HCT116 (cell line): ENCODE measurements at regions not wholly inside any gene's neighbourhood (a gene's known extent, or its start where the extent isn't known, plus 50 kb on each side); places are given as distances from the start of the nearest gene placed in this dataset.

Source experiments
- ATAC-seq: fragments of 200-7000 bp; cut with Tn5 transposase; 2 replicates; pipeline ENCODE4 v1.9.1; 2020; ENCODE audit warnings: mild to moderate bottlenecking, moderate library complexity
- BruUV-seq: library from RNA; stranded (reverse); fragments of 400-500 nt; replicated peaks from 2 replicates; lab custom pipeline; 2021; lab: Mats Ljungman, UMichigan
- CTCF ChIA-PET: fragments of 300-600 bp; sonication (Branson Sonifier 250); formaldehyde crosslinking; loops from one replicate; lab custom pipeline; 2021; ENCODE audit warnings: antibody characterized with exemption; lab: Charles Lee
- POLR2A ChIA-PET: fragments of 300-600, 350-600 bp; sonication (Branson Sonifier 250); formaldehyde crosslinking; loops from one replicate; lab custom pipeline; 2021; ENCODE audit warnings: antibody characterized with exemption; lab: Charles Lee
- RAD21 ChIA-PET, 2 experiments: fragments of 300-600 bp; sonication (Branson Sonifier 250); formaldehyde crosslinking; loops; one replicate each; lab custom pipeline; 2023; ENCODE audit warnings: low total read pairs in 2 of 2; ENCODE audit not compliant: uncharacterized antibody in 2 of 2, unreplicated experiment in 2 of 2, low non-redundant PET in 1 of 2; lab: Charles Lee
- DNase-seq: peaks from one replicate; pipeline ENCODE4 v3.0.0-alpha.2; 2010; ENCODE audit warnings: low read depth, low spot score
- H2AFZ ChIP-seq: fragments of 200-600 bp; shearing (Covaris generic), sonication (generic); 2 replicates; pipeline ENCODE4 v1.6.1; 2017; ENCODE audit warnings: low read depth, mixed run types, mixed read lengths, antibody characterized with exemption, low read length; ENCODE audit not compliant: poor library complexity, severe bottlenecking
- H3K27ac ChIP-seq: 2 replicates; pipeline ENCODE4 v1.5.1; 2012; ENCODE audit warnings: low read depth, low read length
- H3K27me3 ChIP-seq: fragments of 200-600 bp; sonication (generic); 2 replicates; pipeline ENCODE4 v1.6.1; 2016; ENCODE audit warnings: mixed run types, low read length, mixed read lengths; ENCODE audit not compliant: insufficient read depth
- H3K36me3 ChIP-seq, 2 experiments: fragments of 200-500 bp in 1 of 2; fragments of 200-600 bp in 1 of 2; sonication (Bioruptor generic) in 1 of 2; sonication (generic) in 1 of 2; 2 replicates each; pipeline versions ENCODE4 v1.5.1 to v1.6.1; 2014 to 2016; ENCODE audit warnings: low read length in 2 of 2, inconsistent platforms in 1 of 2, mixed read lengths in 1 of 2, mixed run types in 1 of 2; ENCODE audit not compliant: insufficient read depth in 2 of 2, control insufficient read depth in 1 of 2
- H3K4me1 ChIP-seq, 2 experiments: fragments of 200-600 bp in 1 of 2; sonication (generic) in 1 of 2; 2 replicates each; pipeline versions ENCODE4 v1.5.1 to v1.6.1; 2012 to 2017; ENCODE audit warnings: low read length in 2 of 2, inconsistent platforms in 1 of 2, mild to moderate bottlenecking in 1 of 2, mixed read lengths in 1 of 2, mixed run types in 1 of 2, moderate library complexity in 1 of 2; ENCODE audit not compliant: insufficient read depth in 2 of 2, control insufficient read depth in 1 of 2
- H3K4me2 ChIP-seq: fragments of 200-600 bp; sonication (generic); 2 replicates; pipeline ENCODE4 v1.6.1; 2017; ENCODE audit warnings: mixed run types, low read length, mixed read lengths
- H3K4me3 ChIP-seq, 2 experiments: fragments of 200-600 bp in 1 of 2; sonication (generic) in 1 of 2; replicated peaks in 1 of 2; 2 replicates each; pipeline ENCODE4 v1.5.1; 2011 to 2016; ENCODE audit warnings: low read length in 2 of 2, control low read depth in 1 of 2, low read depth in 1 of 2, mild to moderate bottlenecking in 1 of 2, mixed read lengths in 1 of 2, mixed run types in 1 of 2
- H3K79me2 ChIP-seq: fragments of 200-600 bp; sonication (generic); 2 replicates; pipeline ENCODE4 v1.6.1; 2017; ENCODE audit warnings: mild to moderate bottlenecking, mixed run types, low read length, moderate library complexity, mixed read lengths; ENCODE audit not compliant: insufficient read depth
- H3K9ac ChIP-seq: fragments of 200-600 bp; sonication (generic); 2 replicates; pipeline ENCODE4 v1.6.1; 2016; ENCODE audit warnings: low read length, mixed read lengths
- H3K9me2 ChIP-seq: fragments of 200-600 bp; sonication (generic), shearing (Covaris generic); 2 replicates; pipeline ENCODE4 v1.6.1; 2017; ENCODE audit warnings: mixed run types, mild to moderate bottlenecking, moderate library complexity; ENCODE audit not compliant: insufficient read depth
- H3K9me3 ChIP-seq, 2 experiments: fragments of 200-500 bp in 1 of 2; fragments of 200-600 bp in 1 of 2; sonication (Bioruptor generic) in 1 of 2; sonication (generic) in 1 of 2; 2 replicates each; pipeline ENCODE4 v1.6.1; 2014 to 2017; ENCODE audit warnings: low read length in 2 of 2, mixed read lengths in 2 of 2, inconsistent platforms in 1 of 2, low read depth in 1 of 2, mild to moderate bottlenecking in 1 of 2, mixed run types in 1 of 2, moderate library complexity in 1 of 2; ENCODE audit not compliant: control insufficient read depth in 1 of 2, insufficient read depth in 1 of 2
- H4K20me1 ChIP-seq: fragments of 200-600 bp; sonication (generic), shearing (Covaris generic); 2 replicates; pipeline ENCODE4 v1.6.1; 2017; ENCODE audit warnings: mixed run types, mild to moderate bottlenecking, moderate library complexity; ENCODE audit not compliant: insufficient read depth
- CEBPB ChIP-seq: IDR thresholded peaks from 2 replicates; pipeline ENCODE4 v1.6.1; 2012; ENCODE audit warnings: low read depth
- ELF1 ChIP-seq: IDR thresholded peaks from 2 replicates; pipeline ENCODE4 v1.6.1; 2012; ENCODE audit warnings: low read depth, borderline replicate concordance
- EZH2 ChIP-seq: fragments of 200-600 bp; sonication (generic); IDR thresholded peaks from 2 replicates; pipeline ENCODE4 v1.6.1; 2017; ENCODE audit warnings: antibody characterized with exemption, mixed run types
- JUND ChIP-seq: IDR thresholded peaks from 2 replicates; pipeline ENCODE4 v1.6.1; 2012
- POLR2A ChIP-seq: IDR thresholded peaks from 2 replicates; pipeline ENCODE4 v1.7.0; 2011; ENCODE audit warnings: borderline replicate concordance; ENCODE audit not compliant: insufficient read depth, insufficient read length; ENCODE audit errors: extremely low read depth
- POLR2AphosphoS5 ChIP-seq: IDR thresholded peaks from 2 replicates; pipeline ENCODE4 v1.6.1; 2011; ENCODE audit warnings: mild to moderate bottlenecking, low read depth, low read length, moderate library complexity
- RAD21 ChIP-seq: IDR thresholded peaks from 2 replicates; pipeline ENCODE4 v1.6.1; 2012; ENCODE audit warnings: low read depth, mild to moderate bottlenecking
- SIN3A ChIP-seq: IDR thresholded peaks from 2 replicates; pipeline ENCODE4 v1.6.1; 2012; ENCODE audit warnings: low read depth
- SP1 ChIP-seq: IDR thresholded peaks from 2 replicates; pipeline ENCODE4 v1.6.1; 2012; ENCODE audit warnings: low read depth
- TCF7L2 ChIP-seq: IDR thresholded peaks from 2 replicates; pipeline ENCODE4 v1.7.0; 2011; ENCODE audit warnings: borderline replicate concordance, inconsistent platforms; ENCODE audit not compliant: insufficient read depth, insufficient read length; ENCODE audit errors: extremely low read depth
- YY1 ChIP-seq: IDR thresholded peaks from 2 replicates; pipeline ENCODE4 v1.6.1; 2011; ENCODE audit warnings: low read length, low read depth, moderate library complexity, mild to moderate bottlenecking; ENCODE audit not compliant: insufficient replicate concordance; ENCODE audit errors: extremely low read depth
- ZFX ChIP-seq: fragments of 450-650 bp; IDR thresholded peaks from 2 replicates; pipeline ENCODE4 v1.6.1; 2017
- ZNF274 ChIP-seq: fragments of 200-500 bp; sonication (Bioruptor generic); IDR thresholded peaks from 2 replicates; pipeline ENCODE4 v1.6.1; 2014; ENCODE audit warnings: mild to moderate bottlenecking, low read depth, low read length, inconsistent platforms
- intact Hi-C: fragments of 100-400 bp; cut with micrococcal nuclease; formaldehyde crosslinking; loops from 2 replicates; pipeline ENCODE4 v1.10.0; 2022
- TF ChIP-seq, protein P1 (sequence below): IDR thresholded peaks from 2 replicates; pipeline ENCODE4 v1.6.1; 2012; ENCODE audit warnings: low read depth
- TF ChIP-seq, protein P2 (sequence below): IDR thresholded peaks from 2 replicates; pipeline ENCODE4 v1.6.1; 2012

DNA sequence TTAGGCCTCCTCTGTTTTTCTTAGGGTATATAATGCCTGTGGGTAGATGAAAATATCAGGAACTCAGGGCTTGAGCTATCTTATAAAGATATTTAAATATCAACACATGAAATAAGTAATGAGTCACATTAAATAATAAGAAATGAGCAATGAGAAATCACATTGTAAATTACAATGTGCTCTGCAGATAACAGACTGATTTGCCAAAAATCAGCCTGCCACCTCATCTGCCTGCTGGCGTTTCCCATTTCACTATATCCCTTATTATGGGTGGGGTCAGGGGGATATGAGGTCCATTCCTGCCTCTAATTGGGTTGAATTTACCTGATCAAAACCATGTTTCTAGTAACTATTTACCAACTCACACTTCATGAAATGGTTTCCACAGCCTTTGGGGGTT is 335.2 kb downstream of the CDC5L start (continued):
- TF ChIP-seq, protein P1, sequence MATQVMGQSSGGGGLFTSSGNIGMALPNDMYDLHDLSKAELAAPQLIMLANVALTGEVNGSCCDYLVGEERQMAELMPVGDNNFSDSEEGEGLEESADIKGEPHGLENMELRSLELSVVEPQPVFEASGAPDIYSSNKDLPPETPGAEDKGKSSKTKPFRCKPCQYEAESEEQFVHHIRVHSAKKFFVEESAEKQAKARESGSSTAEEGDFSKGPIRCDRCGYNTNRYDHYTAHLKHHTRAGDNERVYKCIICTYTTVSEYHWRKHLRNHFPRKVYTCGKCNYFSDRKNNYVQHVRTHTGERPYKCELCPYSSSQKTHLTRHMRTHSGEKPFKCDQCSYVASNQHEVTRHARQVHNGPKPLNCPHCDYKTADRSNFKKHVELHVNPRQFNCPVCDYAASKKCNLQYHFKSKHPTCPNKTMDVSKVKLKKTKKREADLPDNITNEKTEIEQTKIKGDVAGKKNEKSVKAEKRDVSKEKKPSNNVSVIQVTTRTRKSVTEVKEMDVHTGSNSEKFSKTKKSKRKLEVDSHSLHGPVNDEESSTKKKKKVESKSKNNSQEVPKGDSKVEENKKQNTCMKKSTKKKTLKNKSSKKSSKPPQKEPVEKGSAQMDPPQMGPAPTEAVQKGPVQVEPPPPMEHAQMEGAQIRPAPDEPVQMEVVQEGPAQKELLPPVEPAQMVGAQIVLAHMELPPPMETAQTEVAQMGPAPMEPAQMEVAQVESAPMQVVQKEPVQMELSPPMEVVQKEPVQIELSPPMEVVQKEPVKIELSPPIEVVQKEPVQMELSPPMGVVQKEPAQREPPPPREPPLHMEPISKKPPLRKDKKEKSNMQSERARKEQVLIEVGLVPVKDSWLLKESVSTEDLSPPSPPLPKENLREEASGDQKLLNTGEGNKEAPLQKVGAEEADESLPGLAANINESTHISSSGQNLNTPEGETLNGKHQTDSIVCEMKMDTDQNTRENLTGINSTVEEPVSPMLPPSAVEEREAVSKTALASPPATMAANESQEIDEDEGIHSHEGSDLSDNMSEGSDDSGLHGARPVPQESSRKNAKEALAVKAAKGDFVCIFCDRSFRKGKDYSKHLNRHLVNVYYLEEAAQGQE, result no peak
- TF ChIP-seq JUND, result no peak
- no peak for TF ChIP-seq ELF1
- no peak for TF ChIP-seq RAD21

DNA sequence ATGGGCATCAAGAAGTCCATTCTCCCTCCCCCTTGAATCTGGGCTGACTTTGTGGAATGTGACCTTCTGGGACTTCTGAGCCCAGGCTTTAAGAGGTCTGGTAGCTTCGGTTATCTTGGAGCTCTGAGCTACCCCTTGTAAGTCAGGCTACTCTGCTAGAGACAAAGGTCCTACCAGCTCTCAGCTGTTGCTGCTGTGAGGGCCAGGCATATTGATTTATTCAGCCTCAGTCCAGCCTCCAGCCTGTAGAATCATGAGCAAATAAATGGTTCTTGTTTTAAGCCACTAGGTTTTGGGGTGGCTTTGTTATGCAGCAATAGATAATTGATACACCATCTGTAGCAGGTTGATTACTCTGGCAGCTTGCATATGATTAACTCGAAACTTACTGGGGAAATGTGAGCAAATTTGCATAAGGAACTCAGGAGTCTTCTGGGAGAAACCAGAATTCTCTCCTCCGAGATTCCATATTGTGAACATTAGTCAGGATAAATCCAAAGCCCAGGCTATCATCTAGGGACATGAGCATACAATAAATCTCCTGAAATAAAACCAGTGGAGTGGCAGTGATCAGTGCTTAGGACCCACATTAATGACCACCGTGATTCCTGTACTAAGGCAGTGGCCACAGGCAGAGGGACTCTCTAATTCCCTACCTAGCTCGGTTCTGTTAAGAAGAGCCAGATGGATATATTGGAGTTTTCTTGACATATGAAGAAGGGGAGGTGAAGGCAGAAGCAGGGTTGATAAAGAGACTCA is 336.1 kb downstream of the CDC5L start:
- Histone ChIP-seq H3K4me1 (no peaks in the 10 kb centered on the region), H3K27ac (no peak overlapping the region), H3K9ac (no peak overlapping the region), H2AFZ (no peak overlapping the region), H3K4me2 (no peak overlapping the region), H3K9me2 (no peaks in the 10 kb centered on the region), H3K9me3 (no peaks in the 10 kb centered on the region), H3K36me3 (no peaks in the 10 kb centered on the region), H3K4me3 (no peak overlapping the region), H4K20me1 (no peaks in the 10 kb centered on the region), H3K27me3 (peaks cover 7% of the 10 kb centered on the region), H3K79me2 (no peaks in the 10 kb centered on the region)
- DNase-seq (no peak), ATAC-seq (no peak)
- intact Hi-C loops, result no loop called here
- RAD21 ChIA-PET, result no interaction called here
- CTCF ChIA-PET, result no interaction called here
- POLR2A ChIA-PET, result no interaction called here
- BruUV-seq, result no TSS peak
- TF ChIP-seq SP1, result no peak
- no peak for TF ChIP-seq TCF7L2
- TF ChIP-seq, protein P2, sequence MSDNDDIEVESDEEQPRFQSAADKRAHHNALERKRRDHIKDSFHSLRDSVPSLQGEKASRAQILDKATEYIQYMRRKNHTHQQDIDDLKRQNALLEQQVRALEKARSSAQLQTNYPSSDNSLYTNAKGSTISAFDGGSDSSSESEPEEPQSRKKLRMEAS, result no peak
- TF ChIP-seq ZFX, result no peak
- no peak for TF ChIP-seq CEBPB
- TF ChIP-seq SIN3A, result no peak
- TF ChIP-seq ZNF274, result no peak
- TF ChIP-seq YY1, result no peak
- no peak for TF ChIP-seq POLR2A
- no peak for TF ChIP-seq POLR2AphosphoS5
- TF ChIP-seq EZH2, result no peak
- TF ChIP-seq RAD21, result no peak
